Activated CD4-positive, alpha-beta T cell treated with anti-CD3 and anti-CD28 coated beads for 48 hours (primary cell): ENCODE measurements at regions not wholly inside any gene's neighbourhood (a gene's known extent, or its start where the extent isn't known, plus 50 kb on each side); places are given as distances from the start of the nearest gene placed in this dataset.

ENCODE experiments used
- DNase-seq: peaks from one replicate; pipeline ENCODE4 v3.0.0-alpha.2; 2020

DNA sequence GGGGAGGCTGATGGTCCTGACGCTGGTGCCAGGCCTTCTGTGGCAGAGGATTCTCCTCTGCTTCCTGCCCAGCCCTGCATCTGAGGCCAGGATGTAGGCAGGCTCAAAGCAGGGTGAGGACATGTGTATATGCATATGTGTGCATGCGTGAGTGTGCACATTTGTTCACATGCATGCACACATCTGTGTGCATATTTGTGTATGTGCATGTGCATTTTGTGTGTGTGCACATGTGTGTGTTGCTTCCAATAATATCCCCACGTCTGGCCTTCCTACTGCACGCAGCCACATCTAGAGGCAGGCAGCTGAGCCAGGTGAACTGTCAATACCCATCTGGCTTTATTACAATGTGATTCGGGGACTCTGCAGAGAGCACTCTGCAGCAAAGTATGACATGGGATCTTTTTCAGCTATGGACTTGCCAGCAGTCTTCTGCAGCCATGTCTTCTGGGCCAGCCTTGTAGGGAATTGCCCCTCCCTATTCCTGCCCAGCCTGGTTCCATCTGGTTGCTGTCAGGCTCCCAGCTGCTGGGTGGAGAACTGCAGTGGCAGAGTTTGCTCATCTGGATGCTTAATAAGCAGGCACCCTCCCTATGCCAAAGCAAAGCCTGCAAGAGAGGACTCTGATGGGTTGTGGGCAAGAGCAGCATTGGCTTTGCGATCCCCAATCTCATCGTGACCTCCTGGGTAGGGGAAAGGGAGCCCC lies 140.7 kb downstream of the PFKFB3 start:
- DNase-seq = no peak

DNA sequence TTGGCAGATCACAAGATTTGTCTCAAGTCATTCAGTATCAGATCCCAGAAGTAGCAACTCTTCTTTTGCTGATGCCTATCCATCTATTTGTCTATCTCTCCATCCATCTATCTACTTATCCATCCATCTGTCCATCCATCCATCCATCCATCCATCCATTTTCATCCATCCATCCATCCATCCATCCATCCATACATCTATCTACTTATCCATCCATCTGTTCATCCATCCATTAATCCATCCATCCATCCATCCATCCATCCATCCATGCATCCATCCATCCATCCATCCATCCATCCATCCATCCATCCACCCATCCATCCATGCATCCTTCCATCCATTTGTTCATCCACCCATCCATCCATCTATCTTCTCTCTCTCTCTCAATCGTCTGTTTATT lies 142.7 kb downstream of the PFKFB3 start:
- no peak for DNase-seq

DNA sequence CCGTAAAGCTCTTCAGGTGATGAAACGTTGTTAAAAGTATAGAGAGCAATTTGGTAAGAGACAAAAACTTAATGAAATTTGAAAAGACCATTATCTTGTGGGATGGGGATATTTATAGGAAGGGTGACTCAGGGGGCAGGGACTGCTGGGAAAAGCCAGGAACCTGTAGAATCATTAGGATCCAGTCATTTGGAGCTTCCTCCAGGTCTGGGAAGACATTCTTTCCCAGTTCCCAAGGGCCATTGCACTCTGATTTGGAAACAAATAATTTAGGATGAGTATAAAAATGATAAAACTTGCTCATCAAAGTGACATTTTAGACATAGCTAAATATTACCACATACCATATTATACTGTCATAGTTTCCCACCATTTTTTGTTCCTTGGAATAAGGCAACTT lies 143.9 kb downstream of the PFKFB3 start:
- DNase-seq = no peak

DNA sequence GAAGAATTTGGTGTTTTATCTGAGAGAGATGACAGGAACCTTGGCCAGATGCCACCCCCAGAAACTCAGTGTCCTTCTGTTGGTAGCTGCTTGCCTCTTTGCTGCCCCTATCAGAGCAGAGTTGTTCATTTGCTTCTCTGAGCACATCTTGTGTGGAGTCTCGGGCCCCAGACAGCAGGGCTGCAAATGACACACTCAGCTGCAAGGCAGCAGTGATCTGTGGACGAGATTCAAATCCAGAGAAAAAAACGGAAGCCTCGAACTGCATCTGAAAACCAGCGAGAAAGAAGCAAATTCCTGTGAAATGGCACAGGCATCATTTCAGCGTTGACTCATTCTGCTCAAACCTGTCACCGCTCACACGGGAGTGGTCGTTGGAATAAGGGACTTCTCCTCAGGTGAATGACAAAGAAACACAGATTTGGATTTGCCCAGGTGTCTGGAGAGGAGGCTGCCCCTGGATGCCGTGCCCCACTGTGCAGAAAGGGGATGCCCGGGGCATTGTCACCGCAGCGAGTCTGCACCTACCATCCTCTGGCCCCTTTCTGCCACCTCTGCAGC lies 144.7 kb downstream of the PFKFB3 start:
- DNase-seq = peak; percentile 81

DNA sequence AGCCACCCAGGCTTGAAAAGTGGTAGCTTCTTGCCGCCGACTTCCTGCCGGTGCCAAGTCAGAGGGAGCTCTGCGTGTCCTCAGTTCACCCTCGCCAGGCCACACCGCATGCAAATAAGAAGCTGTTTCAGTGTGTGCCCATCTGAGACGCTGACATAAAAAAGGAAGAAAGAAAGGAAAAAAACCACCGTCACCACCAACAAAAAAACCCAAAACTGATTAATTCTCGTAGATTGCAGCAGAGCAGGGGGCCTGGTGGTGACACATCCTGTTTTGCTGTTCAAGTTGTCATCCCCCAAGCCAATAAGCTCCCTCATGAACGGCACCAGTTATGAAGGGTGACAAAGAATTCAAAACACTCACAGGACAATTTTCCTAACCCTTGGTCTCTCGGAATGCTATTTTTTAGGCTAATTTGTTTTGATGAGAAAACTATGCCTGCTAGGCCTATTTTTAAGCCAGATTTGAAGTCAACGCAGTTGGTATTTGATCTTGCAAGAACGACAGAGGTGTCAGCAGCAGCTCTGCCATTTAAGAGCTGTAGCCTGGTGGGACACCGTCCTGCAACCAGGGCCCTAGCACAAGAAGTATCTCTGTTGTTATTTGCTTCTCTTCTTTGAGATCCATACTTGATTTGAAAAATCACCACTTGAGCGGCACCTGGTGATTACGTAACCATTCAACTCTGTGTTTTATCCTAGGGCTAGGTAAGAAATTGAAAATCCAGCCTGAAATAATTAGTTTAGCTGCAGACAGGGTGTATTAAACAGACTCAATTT lies 145.6 kb downstream of the PFKFB3 start:
- DNase-seq = peak; percentile 89

DNA sequence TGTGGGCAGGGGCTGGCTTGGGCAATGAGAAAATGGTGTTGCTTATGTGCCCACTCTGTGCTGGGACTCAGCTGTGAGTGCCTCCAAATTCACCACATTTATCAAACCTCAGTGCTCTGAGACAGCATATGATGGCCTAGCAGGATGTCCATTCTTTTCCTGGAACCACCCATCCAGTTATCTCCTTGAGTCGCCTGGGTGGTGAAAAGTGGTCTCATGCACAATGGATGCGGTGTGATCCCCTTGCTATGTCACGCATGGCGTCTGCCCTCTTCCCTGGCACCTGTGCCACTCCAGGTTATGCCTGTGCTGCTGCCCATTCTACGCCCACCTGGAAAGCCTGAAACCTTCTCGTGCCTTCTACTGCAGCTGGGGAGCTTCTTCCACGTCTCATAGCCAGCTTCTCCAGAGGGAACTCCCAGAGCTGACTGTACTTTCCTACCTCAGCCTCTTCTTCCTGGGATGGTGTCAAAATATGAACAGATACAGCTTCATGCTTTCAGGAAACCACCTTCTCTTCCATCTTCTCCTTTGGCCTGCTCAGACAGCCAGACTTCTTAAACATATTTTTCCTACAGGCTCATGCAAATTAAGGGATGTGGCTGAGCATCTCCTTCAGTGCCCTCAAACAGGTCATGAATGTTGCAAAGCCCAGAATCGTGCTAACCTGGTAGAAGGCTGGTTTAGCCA lies 147.3 kb downstream of the PFKFB3 start:
- DNase-seq = no peak

DNA sequence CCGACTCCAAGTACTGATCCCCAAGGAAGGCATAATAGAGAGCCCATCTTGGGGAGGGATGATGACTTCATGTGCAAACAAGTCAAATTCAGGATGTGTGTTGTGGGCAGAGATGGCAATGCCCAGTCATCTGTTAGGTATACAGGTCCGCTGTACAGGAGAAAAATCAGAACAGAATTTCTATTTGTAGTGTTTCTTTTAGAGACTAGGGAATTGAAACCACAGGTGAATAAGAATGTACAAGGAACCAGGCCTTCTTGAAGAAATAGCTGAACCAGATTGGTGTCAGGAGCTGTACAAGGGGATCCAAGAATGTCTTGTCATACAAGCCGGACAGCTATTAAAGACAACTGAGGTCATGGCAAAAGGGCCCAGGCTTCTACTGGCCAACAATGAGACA lies 147.9 kb downstream of the PFKFB3 start:
- DNase-seq = no peak

DNA sequence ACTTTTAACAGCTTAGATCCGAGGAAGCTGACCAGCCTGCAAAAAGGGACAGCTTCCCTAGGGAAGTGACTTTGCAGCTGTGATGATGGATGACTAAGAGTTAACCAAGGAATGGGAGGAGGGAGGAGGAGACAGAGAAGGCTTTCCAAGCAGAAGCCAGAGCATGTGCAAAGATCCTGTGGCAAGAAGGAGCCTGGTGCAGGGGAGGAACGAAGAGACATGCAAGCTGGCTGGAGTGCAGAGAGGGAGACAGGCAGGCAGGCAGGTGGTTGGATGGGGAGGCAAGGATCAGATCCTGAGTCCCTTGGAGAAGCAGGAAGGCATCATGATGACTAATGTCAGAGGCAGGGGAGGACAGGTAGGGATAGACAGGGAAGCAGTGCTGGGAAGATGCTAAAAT lies 148.8 kb downstream of the PFKFB3 start:
- no peak for DNase-seq

DNA sequence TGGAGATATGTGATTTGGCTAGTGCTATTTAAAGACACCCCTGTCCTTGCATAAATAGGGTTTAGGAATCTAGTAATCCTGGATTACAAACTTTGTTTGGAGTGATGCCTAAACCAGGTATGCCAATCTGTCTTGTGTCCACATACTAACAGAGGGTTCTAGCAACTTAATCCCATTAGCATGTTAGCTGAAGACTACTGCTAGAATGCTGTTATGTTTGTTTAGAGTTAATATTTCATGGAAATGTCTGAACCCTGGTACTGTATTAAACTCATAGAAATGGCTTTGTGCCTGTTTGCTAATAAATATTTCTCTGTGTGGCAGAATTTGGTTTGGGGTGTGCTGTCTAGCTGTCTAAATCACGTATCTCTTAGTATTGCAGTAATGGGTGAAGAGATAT lies 150.8 kb downstream of the PFKFB3 start:
- DNase-seq = no peak

DNA sequence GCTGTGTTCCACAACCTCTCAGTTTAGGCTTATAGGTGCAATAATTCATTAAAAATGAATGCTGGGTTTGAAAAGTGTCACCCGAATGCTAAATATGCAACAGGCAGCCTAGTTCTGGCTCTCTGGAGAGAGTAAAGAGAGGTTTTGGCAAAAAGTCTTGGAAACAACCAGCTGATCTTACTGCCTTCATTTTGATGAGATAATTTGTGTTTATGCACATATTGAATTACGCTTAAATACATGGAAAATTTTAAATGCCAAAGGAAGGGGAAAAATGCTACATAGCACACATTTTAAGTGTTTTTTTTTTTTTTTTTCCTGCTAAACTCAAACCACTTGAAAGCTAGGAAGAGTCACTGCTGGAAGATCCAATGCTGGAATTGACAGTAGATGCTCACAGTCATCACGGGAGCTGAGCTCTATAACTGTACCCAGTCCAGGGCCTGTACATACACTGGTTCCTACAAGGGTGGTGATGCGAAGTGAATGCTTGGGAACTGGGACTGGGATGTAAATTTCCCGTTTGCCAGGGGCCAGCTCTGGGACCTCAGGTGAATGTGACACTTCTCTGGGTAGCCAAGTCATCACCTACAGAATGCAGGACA lies 151.5 kb downstream of the PFKFB3 start:
- no peak for DNase-seq

DNA sequence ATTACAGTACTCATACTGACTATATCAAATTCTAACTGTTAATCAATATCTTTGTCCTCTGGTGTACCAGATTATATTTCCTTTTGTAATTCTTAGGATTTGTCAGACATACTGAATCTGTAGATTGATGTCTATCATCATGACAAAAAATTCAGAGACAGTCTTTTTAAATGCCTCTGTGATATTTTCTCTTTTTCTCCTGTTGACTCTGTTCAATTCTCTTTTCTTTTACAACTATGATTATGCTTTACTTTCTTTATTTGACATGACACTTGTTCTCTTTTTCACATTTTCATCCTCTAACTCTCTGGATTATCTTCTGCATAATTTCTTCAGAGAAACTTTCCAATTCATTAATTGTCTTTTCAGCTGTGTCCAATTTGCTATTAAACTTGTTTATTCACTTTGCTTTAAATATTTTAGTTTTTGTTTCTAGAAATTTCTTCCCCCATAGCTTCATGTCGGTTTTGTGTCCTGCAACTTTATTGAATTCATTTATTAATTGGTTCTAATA lies 153.6 kb downstream of the PFKFB3 start:
- DNase-seq = no peak

DNA sequence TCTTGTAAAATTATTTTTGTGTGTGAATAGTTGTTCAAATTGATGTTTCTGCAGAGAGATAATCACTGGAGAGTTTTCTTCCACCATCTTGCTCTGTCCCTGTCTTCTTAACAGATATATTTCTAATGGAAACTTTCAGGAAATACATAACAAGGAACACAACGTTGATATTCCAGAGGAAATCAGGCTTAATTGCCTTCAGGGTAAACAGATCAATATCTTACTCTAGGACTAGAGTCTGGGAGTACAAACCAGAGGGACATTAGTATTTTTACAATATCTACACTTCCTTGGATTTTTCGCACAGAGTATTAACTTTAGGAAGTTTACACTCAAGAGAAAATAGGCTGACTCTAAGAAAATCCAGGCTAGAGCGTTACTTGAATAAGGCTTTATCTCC lies 159.1 kb downstream of the PFKFB3 start:
- no peak for DNase-seq

DNA sequence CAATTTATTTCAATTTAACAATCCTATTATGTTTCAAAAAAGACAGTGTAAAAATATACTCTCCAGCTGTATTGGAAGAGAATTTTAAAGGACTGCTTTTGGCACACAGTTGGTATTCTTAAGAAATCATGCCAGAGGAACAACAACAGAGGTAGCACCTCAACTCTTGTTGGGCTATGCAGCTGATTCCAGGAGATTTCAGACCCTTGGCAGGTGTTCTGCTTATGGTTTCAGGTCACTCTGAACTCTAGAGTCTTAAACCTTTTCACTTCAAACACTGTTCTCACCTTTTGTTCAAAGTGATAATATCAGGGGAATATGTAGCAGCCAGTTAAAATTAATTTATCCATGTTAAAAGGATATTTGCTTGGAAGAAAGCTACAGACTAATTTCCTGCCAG lies 160.1 kb downstream of the PFKFB3 start:
- DNase-seq = no peak

DNA sequence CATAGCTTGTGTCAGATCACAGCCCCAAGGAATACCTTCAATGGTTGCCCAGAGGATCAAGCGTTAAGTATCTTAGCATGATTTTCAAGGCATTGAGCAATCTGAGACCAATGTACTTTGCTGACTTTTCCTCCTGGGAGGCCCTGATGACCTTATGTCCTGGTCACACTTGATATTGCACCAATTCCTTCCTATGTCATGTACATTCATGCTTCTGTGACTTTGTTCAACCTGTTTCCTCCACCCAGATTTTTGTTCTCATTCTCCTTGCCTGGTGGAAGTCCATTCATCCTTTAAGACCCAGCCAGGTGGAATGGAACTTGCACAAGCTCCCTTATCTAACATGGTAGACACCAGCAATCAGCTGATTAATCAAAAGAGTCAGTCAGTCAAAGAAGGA lies 160.8 kb downstream of the PFKFB3 start:
- no peak for DNase-seq

DNA sequence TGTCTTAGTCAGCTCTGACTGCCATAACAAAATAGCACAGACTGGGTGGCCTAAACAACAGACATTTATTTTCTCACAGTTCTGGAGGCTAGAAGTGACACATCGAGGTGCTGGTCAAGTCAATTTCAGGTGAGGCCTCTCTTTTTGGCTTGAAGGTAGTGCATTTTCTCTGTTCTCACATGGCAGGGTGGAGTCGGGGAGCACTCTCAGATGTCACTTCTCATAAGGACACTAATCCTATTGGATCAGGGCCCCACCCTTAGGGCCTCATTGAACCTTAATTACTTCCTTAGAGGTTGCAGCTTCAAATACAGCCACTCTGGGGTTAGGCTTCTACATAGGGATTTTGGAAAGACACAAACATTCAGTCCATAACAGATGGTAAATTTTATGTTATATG lies 161.6 kb downstream of the PFKFB3 start:
- no peak for DNase-seq

DNA sequence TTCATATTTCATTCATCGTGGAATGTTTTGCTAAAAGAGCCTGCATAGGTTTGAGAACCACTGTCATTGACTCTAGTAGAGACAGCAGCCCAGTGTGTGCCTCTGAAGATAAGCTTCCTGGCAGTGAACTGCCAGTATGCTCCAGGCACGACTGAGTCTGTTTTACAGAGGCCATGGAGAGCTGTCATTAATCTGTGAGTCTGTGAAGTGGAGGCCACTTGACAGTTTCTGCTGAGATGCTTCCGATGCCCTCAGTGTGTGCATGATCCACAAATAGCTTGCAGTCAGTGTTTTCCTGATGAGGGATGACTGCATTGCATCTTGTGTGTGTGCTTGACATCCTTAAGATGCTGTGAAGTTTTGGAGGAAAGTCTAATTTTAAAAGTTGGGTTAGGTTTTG lies 162.2 kb downstream of the PFKFB3 start:
- no peak for DNase-seq

DNA sequence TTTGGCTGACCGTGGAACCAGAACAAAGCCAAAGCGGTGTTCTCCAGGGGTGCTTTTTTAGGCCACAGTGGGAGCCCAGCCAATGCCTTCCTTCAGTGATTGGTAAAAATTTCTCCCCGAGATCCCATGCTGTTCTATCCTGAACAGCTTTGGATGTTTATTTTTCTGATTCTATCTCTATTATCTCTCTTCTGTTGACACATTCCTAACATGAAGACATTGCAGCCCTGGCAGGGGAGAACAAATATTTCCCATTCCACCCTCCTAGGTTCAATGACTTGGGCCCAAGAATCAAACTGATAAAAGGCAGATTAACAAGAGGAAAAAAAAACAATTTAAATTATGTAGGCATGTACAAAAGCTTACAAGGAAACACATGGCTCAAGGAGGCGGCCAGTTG lies 162.7 kb downstream of the PFKFB3 start:
- no peak for DNase-seq
